GM21737 (cell line): ENCODE measurements at regions not wholly inside any gene's neighbourhood (a gene's known extent, or its start where the extent isn't known, plus 50 kb on each side); places are given as distances from the start of the nearest gene placed in this dataset.
"Not testable (repeated sequence)": the region's sequence is repeated elsewhere in the genome, so short reads cannot be mapped to it uniquely, and the experiment has no call there.

Experiments used
- ATAC-seq: cut with Tn5 transposase; IDR thresholded peaks from one replicate; pipeline ENCODE4 v1.9.1; 2021; ENCODE audit warnings: mild to moderate bottlenecking, moderate library complexity; ENCODE audit not compliant: unreplicated experiment

- ATAC-seq: not testable (repeated sequence)
Observed at GRCh38 chr5:91448079-91448478, 65.0 kb upstream of the ARRDC3 start.

DNA sequence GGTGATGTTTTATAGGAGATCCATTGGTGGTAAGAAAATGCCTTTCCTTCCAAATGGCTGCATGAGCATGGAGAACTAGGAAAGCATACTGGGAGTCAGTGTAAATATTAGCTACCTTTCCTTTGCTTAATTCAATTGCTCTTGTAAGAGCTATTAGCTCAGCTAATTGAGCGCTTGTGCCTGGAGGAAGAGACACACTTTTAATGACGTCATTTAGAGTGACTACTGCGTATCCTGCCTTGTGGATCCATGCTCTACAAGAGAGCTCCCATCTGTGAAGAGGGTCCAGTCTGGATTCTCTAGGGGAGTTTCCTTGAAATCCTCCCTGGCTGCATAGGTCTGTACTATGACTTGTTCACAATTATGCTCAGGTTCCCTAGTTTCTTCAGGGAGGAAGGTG is 63.8 kb upstream of the ARRDC3 start:
- not testable (repeated sequence) for ATAC-seq

DNA sequence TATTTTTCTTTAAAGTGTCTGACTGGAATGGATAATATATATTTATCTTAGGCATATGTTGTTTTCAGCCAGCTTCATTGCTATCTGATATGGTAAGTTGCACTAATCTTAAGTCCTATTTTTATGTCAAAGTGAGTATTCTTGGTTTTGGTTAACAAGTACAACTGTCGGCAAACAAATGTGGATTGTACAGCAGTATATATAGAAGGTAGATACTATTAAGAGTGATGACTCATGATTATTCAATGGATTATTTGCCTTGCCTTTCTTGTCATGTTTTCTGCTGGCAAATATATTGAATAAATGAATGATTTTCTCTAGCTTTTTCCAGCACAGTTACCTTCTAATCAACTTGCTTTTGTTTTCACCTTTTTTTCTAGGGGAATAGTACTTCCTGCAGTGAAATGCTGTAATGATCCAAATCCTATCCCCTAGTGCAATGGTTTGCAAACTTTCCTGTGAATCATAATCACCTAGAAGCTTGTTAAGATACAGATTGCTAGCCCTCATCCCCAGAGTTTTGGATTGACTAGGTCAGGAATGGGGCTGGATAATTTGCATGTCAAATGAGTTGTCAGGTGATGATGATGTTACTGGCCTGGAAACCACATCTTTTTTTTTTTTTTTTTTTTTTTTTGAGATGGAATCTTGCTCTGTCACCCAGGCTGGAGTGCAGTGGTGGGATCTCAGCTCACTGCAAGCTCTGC is 60.8 kb upstream of the ARRDC3 start:
- no peak for ATAC-seq

- no peak for ATAC-seq
Observed at GRCh38 chr5:91443023-91443422, 59.9 kb upstream of the ARRDC3 start.

DNA sequence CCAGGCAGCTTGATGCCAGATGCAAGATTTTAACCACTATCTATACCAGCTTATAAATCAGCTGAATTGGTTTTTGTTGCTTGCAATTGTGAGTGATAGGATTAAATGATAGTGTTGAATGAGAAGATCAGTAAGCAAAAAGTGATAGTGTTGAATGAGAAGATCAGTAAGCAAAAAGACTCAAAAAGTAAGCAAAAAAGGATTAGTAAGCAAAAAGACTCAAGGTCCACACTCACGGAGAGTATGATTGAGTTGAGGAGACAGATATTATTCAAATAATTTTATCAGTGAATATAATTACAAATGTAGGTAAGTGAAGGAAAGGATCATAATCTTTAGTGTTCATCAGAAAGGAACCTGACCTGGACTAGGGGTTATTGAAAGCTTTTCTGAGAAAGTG is 58.0 kb upstream of the ARRDC3 start:
- ATAC-seq: no peak

- no peak for ATAC-seq
Observed at GRCh38 chr5:91438871-91439270, 55.8 kb upstream of the ARRDC3 start.

- ATAC-seq: no peak
Observed at GRCh38 chr5:91436241-91436640, 53.1 kb upstream of the ARRDC3 start.

- ATAC-seq: no peak
Observed at GRCh38 chr5:91434348-91434747, 51.2 kb upstream of the ARRDC3 start.

- no peak for ATAC-seq
Observed at GRCh38 chr5:91433861-91434260, 50.7 kb upstream of the ARRDC3 start.
